Embryonic facial prominence (tissue), 1 donor: ENCODE measurements at regions not wholly inside any gene's neighbourhood (a gene's known extent, or its start where the extent isn't known, plus 50 kb on each side); places are given as distances from the start of the nearest gene placed in this dataset.
"Not testable (repeated sequence)": the region's sequence is repeated elsewhere in the genome, so short reads cannot be mapped to it uniquely, and the experiment has no call there.

Source experiments
- DNase-seq: peaks from one replicate; pipeline ENCODE4 v3.0.0-alpha.2; 2016; ENCODE audit errors: extremely low spot score

GRCh38 chr10:30734901-30735300, 105.3 kb upstream of the LYZL2 start:
- DNase-seq = no peak

- DNase-seq = no peak
Measured at GRCh38 chr10:30732671-30733070, 103.1 kb upstream of the LYZL2 start.

GRCh38 chr10:30731963-30732362, 102.4 kb upstream of the LYZL2 start:
- no peak for DNase-seq

GRCh38 chr10:30730306-30730705, 100.8 kb upstream of the LYZL2 start:
- no peak for DNase-seq

- no peak for DNase-seq
Measured at GRCh38 chr10:30728766-30729165, 99.2 kb upstream of the LYZL2 start.

GRCh38 chr10:30728127-30728526, 98.6 kb upstream of the LYZL2 start:
- DNase-seq = no peak

GRCh38 chr10:30727524-30727923, 98.0 kb upstream of the LYZL2 start:
- DNase-seq = no peak

GRCh38 chr10:30726783-30727414, 97.3 kb upstream of the LYZL2 start:
- DNase-seq = not testable (repeated sequence)

GRCh38 chr10:30725661-30726060, 96.1 kb upstream of the LYZL2 start:
- no peak for DNase-seq

- DNase-seq = no peak
Measured at GRCh38 chr10:30724296-30724695, 94.7 kb upstream of the LYZL2 start.

GRCh38 chr10:30722956-30723620, 93.5 kb upstream of the LYZL2 start:
- no peak for DNase-seq

GRCh38 chr10:30719832-30720231, 90.3 kb upstream of the LYZL2 start:
- no peak for DNase-seq

GRCh38 chr10:30709700-30710358, 80.3 kb upstream of the LYZL2 start:
- no peak for DNase-seq

GRCh38 chr10:30709229-30709628, 79.7 kb upstream of the LYZL2 start:
- DNase-seq = no peak

- no peak for DNase-seq
Measured at GRCh38 chr10:30708234-30708633, 78.7 kb upstream of the LYZL2 start.

GRCh38 chr10:30706189-30706588, 76.6 kb upstream of the LYZL2 start:
- not testable (repeated sequence) for DNase-seq

- DNase-seq = no peak
Measured at GRCh38 chr10:30705625-30706149, 76.1 kb upstream of the LYZL2 start.

GRCh38 chr10:30705101-30705624, 75.6 kb upstream of the LYZL2 start:
- DNase-seq = no peak

GRCh38 chr10:30704601-30705100, 75.1 kb upstream of the LYZL2 start:
- DNase-seq = not testable (repeated sequence)

- DNase-seq = no peak
Measured at GRCh38 chr10:30704026-30704600, 74.6 kb upstream of the LYZL2 start.

- not testable (repeated sequence) for DNase-seq
Measured at GRCh38 chr10:30703446-30703845, 73.9 kb upstream of the LYZL2 start.

- DNase-seq = no peak
Measured at GRCh38 chr10:30702860-30703259, 73.3 kb upstream of the LYZL2 start.
